WERI-Rb-1 (cell line): ENCODE measurements at regions not wholly inside any gene's neighbourhood (a gene's known extent, or its start where the extent isn't known, plus 50 kb on each side); places are given as distances from the start of the nearest gene placed in this dataset.

Experiments used
- DNase-seq: peaks from one replicate; pipeline ENCODE4 v3.0.0-alpha.2; 2020
- H3K27ac ChIP-seq: fragments of 250-450 bp; sonication (Bioruptor Pico); 2 replicates; pipeline ENCODE4 v1.5.1; 2020; ENCODE audit warnings: mild to moderate bottlenecking, moderate library complexity
- H3K27me3 ChIP-seq: fragments of 250-450 bp; sonication (Bioruptor Pico); 2 replicates; pipeline ENCODE4 v1.5.1; 2021; ENCODE audit warnings: mild to moderate bottlenecking, low read depth, moderate library complexity; ENCODE audit not compliant: insufficient read depth, severe bottlenecking
- H3K36me3 ChIP-seq: fragments of 250-450 bp; sonication (Bioruptor Pico); 2 replicates; pipeline ENCODE4 v1.5.1; 2020; ENCODE audit warnings: mild to moderate bottlenecking, moderate library complexity
- H3K4me3 ChIP-seq: 2 replicates; pipeline ENCODE4 v1.5.1; 2011; ENCODE audit warnings: low read depth, mild to moderate bottlenecking, control low read depth, low read length
- H3K9me3 ChIP-seq: fragments of 250-450 bp; sonication (Bioruptor Pico); 2 replicates; pipeline ENCODE4 v1.5.1; 2021; ENCODE audit warnings: mild to moderate bottlenecking, moderate library complexity; ENCODE audit not compliant: severe bottlenecking
- CTCF ChIP-seq: IDR thresholded peaks from 2 replicates; pipeline ENCODE4 v1.5.1; 2011; ENCODE audit warnings: low read depth, mild to moderate bottlenecking, control low read depth, inconsistent platforms, low read length

- TF ChIP-seq CTCF = no peak
- Histone ChIP-seq H3K27me3 (no peaks in the 10 kb centered on the region), H3K36me3 (no peaks in the 10 kb centered on the region), H3K27ac (no peak overlapping the region), H3K9me3 (no peaks in the 10 kb centered on the region), H3K4me3 (no peak overlapping the region)
- DNase-seq = no peak
Measured at GRCh38 chr1:214966346-214966745, 116.2 kb upstream of the KCNK2 start.

- Histone ChIP-seq H3K4me3 (no peak overlapping the region), H3K9me3 (no peaks in the 10 kb centered on the region), H3K36me3 (no peaks in the 10 kb centered on the region), H3K27me3 (no peaks in the 10 kb centered on the region), H3K27ac (no peak overlapping the region)
- DNase-seq = no peak
- TF ChIP-seq CTCF = no peak
Measured at GRCh38 chr1:214967865-214968575, 114.5 kb upstream of the KCNK2 start.

- no peaks in the 10 kb centered on the region for H3K36me3 ChIP-seq
- H3K27ac ChIP-seq = no peak overlapping the region
- no peaks in the 10 kb centered on the region for H3K27me3 ChIP-seq
- H3K9me3 ChIP-seq = no peaks in the 10 kb centered on the region
- no peak for DNase-seq
- no peak overlapping the region for H3K4me3 ChIP-seq
- TF ChIP-seq CTCF = no peak
Measured at GRCh38 chr1:214970016-214970415, 112.5 kb upstream of the KCNK2 start.

- Histone ChIP-seq H3K36me3 (no peaks in the 10 kb centered on the region), H3K9me3 (no peaks in the 10 kb centered on the region), H3K27ac (no peak overlapping the region), H3K27me3 (no peaks in the 10 kb centered on the region), H3K4me3 (no peak overlapping the region)
- no peak for TF ChIP-seq CTCF
- DNase-seq = no peak
Measured at GRCh38 chr1:214971071-214971470, 111.5 kb upstream of the KCNK2 start.

- no peak overlapping the region for H3K4me3 ChIP-seq
- TF ChIP-seq CTCF = no peak
- no peaks in the 10 kb centered on the region for H3K27me3 ChIP-seq
- DNase-seq = no peak
- H3K27ac ChIP-seq = no peak overlapping the region
- no peaks in the 10 kb centered on the region for H3K36me3 ChIP-seq
- H3K9me3 ChIP-seq = no peaks in the 10 kb centered on the region
Measured at GRCh38 chr1:214974002-214974401, 108.5 kb upstream of the KCNK2 start.

- no peak for TF ChIP-seq CTCF
- no peak for DNase-seq
- Histone ChIP-seq H3K27ac (no peak overlapping the region), H3K36me3 (no peaks in the 10 kb centered on the region), H3K9me3 (no peaks in the 10 kb centered on the region), H3K4me3 (no peak overlapping the region), H3K27me3 (no peaks in the 10 kb centered on the region)
Measured at GRCh38 chr1:214976665-214977064, 105.9 kb upstream of the KCNK2 start.
